Natural killer cell treated with Interleukin-12 subunit alpha and Interleukin-12 subunit beta and Interleukin-15 and Interleukin-18, amount 100 ng/mL, for 72 hours (primary cell): ENCODE measurements at regions not wholly inside any gene's neighbourhood (a gene's known extent, or its start where the extent isn't known, plus 50 kb on each side); places are given as distances from the start of the nearest gene placed in this dataset.

Experiments
- ATAC-seq, 2 donors: fragments of 150-1000 bp; cut with Tn5 transposase in 1 of 2; sonication (Bioruptor Pico), chemical (Tn5 transposase) in 1 of 2; 2 replicates each; pipeline ENCODE4 v1.10.0; 2021
- DNase-seq: peaks from one replicate; pipeline ENCODE4 v3.0.0; 2022; ENCODE audit warnings: low spot score
- H3K27ac Mint-ChIP-seq, 2 donors: 1 replicate in 1 of 2; 2 replicates in 1 of 2; pipeline ENCODE4 v1.8.0; 2022; ENCODE audit warnings: mixed read lengths in 2 of 2, mild to moderate bottlenecking in 1 of 2, moderate library complexity in 1 of 2
- H3K27me3 Mint-ChIP-seq, 2 donors: 1 replicate in 1 of 2; 2 replicates in 1 of 2; pipeline ENCODE4 v1.8.0; 2022; ENCODE audit warnings: mixed read lengths in 2 of 2
- H3K36me3 Mint-ChIP-seq: one replicate; pipeline ENCODE4 v1.8.0; 2022; ENCODE audit warnings: mixed read lengths
- H3K4me1 Mint-ChIP-seq, 2 donors: 1 replicate in 1 of 2; 2 replicates in 1 of 2; pipeline ENCODE4 v1.8.0; 2022; ENCODE audit warnings: low read depth in 2 of 2, mixed read lengths in 2 of 2, mild to moderate bottlenecking in 1 of 2
- H3K4me3 Mint-ChIP-seq: one replicate; pipeline ENCODE4 v1.8.0; 2022; ENCODE audit warnings: mixed read lengths
- H3K9me3 Mint-ChIP-seq: 2 replicates; pipeline ENCODE4 v1.8.0; 2022; ENCODE audit warnings: mixed read lengths

DNA sequence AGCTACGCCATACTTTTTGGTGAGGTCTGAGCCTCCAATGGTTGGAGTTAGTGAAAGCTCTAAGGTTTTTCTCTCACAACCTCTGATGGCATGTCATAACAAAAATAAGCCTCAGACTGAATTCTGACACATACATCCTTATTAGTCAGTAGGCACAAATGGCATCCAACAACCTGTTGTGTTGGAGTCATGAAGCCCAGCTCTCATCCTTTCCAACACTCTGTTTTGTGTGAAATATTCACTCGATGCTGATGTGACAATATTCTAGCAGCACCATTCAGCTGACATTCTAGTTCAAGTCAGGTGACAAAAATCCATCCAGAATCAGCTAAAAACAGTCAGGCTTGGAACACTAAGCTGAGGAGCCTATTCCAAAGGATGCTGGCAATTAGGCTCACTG, 603.2 kb upstream of the ID2 start:
- no peak overlapping the region for H3K4me3 Mint-ChIP-seq
- H3K4me1 Mint-ChIP-seq: peaks cover 28 to 33% of the 10 kb centered on the region in 2 donors
- H3K27ac Mint-ChIP-seq: peak overlapping the region; percentile 38 to 61
- peaks cover 10% of the 10 kb centered on the region for H3K9me3 Mint-ChIP-seq
- H3K27me3 Mint-ChIP-seq: no peaks in the 10 kb centered on the region
- DNase-seq (no peak), ATAC-seq (no peak)
- peaks cover 20% of the 10 kb centered on the region for H3K36me3 Mint-ChIP-seq

DNA sequence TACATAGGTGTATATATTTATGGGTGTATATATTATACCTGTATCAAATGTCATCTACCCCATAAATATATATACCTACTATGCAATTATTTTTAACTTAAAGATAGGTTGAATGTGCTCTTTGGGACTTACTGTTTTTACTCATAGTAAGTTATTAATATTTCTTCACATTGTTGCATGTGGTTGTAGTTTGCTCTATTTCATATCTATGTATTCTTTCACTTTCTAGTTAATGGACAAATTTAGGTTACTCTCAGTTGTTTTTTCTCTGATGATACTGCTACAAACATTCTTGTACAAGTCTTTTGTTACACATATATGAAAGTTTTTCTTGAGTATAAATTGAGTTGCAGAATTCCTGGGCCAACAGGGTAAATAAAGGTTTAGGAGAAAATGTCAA, 601.8 kb upstream of the ID2 start:
- peaks cover 20% of the 10 kb centered on the region for H3K36me3 Mint-ChIP-seq
- H3K4me3 Mint-ChIP-seq: no peak overlapping the region
- DNase-seq (no peak), ATAC-seq (no peak)
- H3K27ac Mint-ChIP-seq: no peak overlapping the region
- H3K27me3 Mint-ChIP-seq: no peaks in the 10 kb centered on the region
- H3K9me3 Mint-ChIP-seq: peaks cover 10% of the 10 kb centered on the region
- peaks cover 26 to 34% of the 10 kb centered on the region in 2 donors for H3K4me1 Mint-ChIP-seq

- ATAC-seq (no peak), DNase-seq (no peak)
- H3K36me3 Mint-ChIP-seq: peaks cover 20% of the 10 kb centered on the region
- H3K4me3 Mint-ChIP-seq: no peak overlapping the region
- no peaks in the 10 kb centered on the region for H3K27me3 Mint-ChIP-seq
- peaks cover 16 to 24% of the 10 kb centered on the region in 2 donors for H3K4me1 Mint-ChIP-seq
- no peak overlapping the region for H3K27ac Mint-ChIP-seq
- peaks cover 10% of the 10 kb centered on the region for H3K9me3 Mint-ChIP-seq
These were observed 600.7 kb upstream of the ID2 start for GRCh38 chr2:8081130-8081529.

GRCh38 chr2:8082840-8083239, 599.0 kb upstream of the ID2 start:
- Mint-ChIP-seq H3K36me3 (peaks cover 8% of the 10 kb centered on the region), H3K4me3 (no peak overlapping the region), H3K27me3 (no peaks in the 10 kb centered on the region), H3K9me3 (peaks cover 4% of the 10 kb centered on the region), H3K27ac (no peak overlapping the region), H3K4me1 (peaks cover 6 to 14% of the 10 kb centered on the region in 2 donors)
- DNase-seq (no peak), ATAC-seq (no peak)

GRCh38 chr2:8086357-8086756, 595.5 kb upstream of the ID2 start:
- Mint-ChIP-seq H3K27ac (no peak overlapping the region), H3K9me3 (no peaks in the 10 kb centered on the region), H3K4me3 (no peak overlapping the region), H3K27me3 (no peaks in the 10 kb centered on the region), H3K36me3 (no peaks in the 10 kb centered on the region), H3K4me1 (peaks cover 0 to 8% of the 10 kb centered on the region in 2 donors)
- ATAC-seq (no peak), DNase-seq (no peak)

DNA sequence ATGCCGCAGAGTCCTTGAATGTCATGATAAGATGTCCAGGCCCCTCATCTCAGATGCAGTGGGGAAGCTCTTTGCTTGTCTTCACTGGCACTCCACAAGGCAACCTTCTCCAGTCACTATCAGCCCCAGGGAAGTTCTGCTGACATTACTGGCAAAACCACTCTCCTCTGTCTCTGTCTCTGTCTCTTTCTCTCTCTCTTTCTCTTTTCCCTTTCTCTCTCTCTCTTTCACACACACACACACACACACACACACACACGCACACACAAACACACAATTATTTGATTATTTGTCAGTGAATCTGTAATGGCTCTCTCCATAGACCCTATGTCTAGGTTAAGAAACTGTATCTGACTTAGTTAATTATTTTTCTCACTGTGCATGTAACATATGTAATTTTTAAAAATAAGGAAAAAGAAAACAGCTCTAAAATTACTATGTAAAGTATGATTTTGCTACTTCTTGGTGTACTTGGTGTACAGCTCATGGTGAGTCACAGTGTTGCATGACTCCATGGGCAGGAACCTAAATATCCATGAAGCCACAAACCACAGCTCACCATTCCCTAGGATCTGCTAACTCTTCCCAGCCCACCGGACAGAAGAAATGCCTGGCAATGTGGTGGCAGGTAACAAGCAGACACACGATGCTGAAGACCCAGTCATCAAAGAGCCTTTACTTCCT, 594.9 kb upstream of the ID2 start:
- H3K36me3 Mint-ChIP-seq: no peaks in the 10 kb centered on the region
- DNase-seq (no peak), ATAC-seq (no peak)
- no peak overlapping the region for H3K4me3 Mint-ChIP-seq
- no peak overlapping the region for H3K27ac Mint-ChIP-seq
- no peaks in the 10 kb centered on the region for H3K9me3 Mint-ChIP-seq
- H3K27me3 Mint-ChIP-seq: no peaks in the 10 kb centered on the region
- peaks cover 0 to 8% of the 10 kb centered on the region in 2 donors for H3K4me1 Mint-ChIP-seq

DNA sequence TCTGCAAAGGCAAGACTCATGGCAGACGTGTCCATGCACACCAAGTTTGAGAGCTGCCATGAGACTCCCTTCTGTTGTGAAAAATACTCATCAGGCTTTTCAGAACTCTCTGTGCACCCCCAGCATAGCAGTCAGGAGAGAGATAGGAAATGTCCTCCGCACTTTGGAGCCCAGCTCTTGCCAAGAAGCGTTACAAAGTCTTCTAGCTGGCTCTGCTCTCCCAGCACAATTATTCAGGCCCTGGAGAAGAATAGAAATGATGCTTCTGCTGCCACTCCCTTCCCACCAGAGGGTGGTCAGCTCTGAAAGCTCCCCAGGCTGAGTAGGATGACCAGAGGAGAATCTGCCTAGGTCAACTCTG, 594.4 kb upstream of the ID2 start:
- no peaks in the 10 kb centered on the region for H3K36me3 Mint-ChIP-seq
- H3K4me1 Mint-ChIP-seq: peaks cover 0 to 8% of the 10 kb centered on the region in 2 donors
- H3K4me3 Mint-ChIP-seq: no peak overlapping the region
- no peak overlapping the region for H3K27ac Mint-ChIP-seq
- ATAC-seq (no peak), DNase-seq (no peak)
- H3K9me3 Mint-ChIP-seq: no peaks in the 10 kb centered on the region
- H3K27me3 Mint-ChIP-seq: no peaks in the 10 kb centered on the region

GRCh38 chr2:8088810-8089209, 593.0 kb upstream of the ID2 start:
- H3K27me3 Mint-ChIP-seq: no peaks in the 10 kb centered on the region
- no peak for ATAC-seq
- no peak overlapping the region for H3K4me3 Mint-ChIP-seq
- H3K9me3 Mint-ChIP-seq: no peaks in the 10 kb centered on the region
- no peak overlapping the region for H3K27ac Mint-ChIP-seq
- no peak for DNase-seq
- H3K4me1 Mint-ChIP-seq: peaks cover 0 to 3% of the 10 kb centered on the region in 2 donors
- no peaks in the 10 kb centered on the region for H3K36me3 Mint-ChIP-seq

- H3K4me1 Mint-ChIP-seq: peaks cover 0 to 3% of the 10 kb centered on the region in 2 donors
- no peak for ATAC-seq
- no peak overlapping the region for H3K4me3 Mint-ChIP-seq
These were observed 592.3 kb upstream of the ID2 start for GRCh38 chr2:8089596-8089995.

DNA sequence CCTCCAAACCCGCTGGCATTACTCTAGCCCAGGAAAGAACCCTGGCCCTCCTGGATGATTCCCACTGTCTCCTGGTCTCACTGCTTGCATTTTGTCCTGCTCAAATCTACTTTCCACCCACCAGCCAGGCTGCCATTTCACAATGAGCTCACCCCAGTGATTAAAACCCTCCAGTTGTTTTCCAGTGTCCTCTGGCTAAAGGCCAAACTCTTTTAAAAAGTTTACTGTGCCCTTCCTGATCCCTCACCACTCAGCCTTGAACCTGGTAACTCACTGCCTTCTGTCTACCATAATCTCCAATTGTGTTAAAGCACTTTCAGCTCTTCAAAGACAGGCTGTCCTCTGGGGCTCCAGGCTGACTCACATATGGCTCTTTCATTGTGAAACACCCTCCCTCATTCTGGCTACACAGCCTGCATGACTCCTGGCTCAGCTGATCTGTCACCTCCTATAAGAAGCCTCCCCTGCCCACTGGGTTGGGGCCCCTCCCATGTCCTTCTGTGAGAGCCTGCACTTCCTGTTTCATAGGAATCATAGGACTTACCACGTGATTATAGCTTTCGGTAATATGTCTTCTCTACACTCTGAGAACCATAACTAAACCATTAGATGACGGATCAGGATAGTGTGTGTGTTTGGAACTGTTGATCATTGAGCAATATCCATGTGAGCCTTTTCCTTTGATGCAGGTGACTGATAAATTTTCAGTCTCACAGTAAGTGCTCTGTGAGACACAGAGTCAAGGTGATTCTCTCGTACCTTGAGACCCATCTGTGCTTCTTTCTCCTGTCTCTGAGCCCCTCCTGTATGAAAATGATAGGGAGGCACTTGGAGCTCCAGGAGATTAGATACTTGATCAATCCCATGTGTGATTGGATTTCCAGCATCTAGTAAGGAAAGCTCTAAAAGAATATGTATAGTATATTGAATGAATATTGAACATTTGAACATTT, 590.8 kb upstream of the ID2 start:
- Mint-ChIP-seq H3K27me3 (no peaks in the 10 kb centered on the region), H3K4me1 (peaks cover under 1% of the 10 kb centered on the region in 2 donors), H3K27ac (no peak overlapping the region), H3K36me3 (peaks cover 5% of the 10 kb centered on the region), H3K9me3 (no peaks in the 10 kb centered on the region), H3K4me3 (no peak overlapping the region)
- DNase-seq (peak; percentile 86), ATAC-seq (peak; percentile 99 to 100)

More at GRCh38 chr2:8089596-8089995, 592.3 kb upstream of the ID2 start:
- Mint-ChIP-seq H3K9me3 (no peaks in the 10 kb centered on the region), H3K27me3 (no peaks in the 10 kb centered on the region), H3K27ac (no peak overlapping the region), H3K36me3 (peaks cover 5% of the 10 kb centered on the region)
- no peak for DNase-seq

DNA sequence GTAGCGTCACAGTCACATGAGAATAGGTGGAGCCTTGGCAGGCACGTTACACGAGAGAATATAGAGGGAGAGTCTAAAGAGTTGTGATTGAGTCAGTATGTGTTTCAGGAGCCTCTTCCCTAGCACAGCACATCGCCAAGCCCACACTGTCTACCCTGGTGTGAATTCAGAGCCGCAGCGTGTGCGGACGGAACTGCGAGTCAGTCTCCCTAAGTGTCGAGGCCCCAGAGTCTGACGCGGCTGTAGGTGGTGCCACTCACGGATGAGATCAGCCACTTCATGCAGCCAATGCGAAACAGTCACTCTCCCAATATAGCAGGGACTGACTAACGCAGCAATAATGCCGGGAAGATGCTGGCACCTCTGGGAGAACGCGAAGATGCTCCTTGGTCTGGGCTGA, 587.3 kb upstream of the ID2 start:
- ATAC-seq (no peak), DNase-seq (no peak)
- no peak overlapping the region for H3K4me3 Mint-ChIP-seq
- peaks cover 6 to 9% of the 10 kb centered on the region in 2 donors for H3K4me1 Mint-ChIP-seq
- H3K9me3 Mint-ChIP-seq: no peaks in the 10 kb centered on the region
- H3K27ac Mint-ChIP-seq: no peak overlapping the region
- H3K27me3 Mint-ChIP-seq: no peaks in the 10 kb centered on the region
- peaks cover 5% of the 10 kb centered on the region for H3K36me3 Mint-ChIP-seq

- ATAC-seq (no peak), DNase-seq (no peak)
- peaks cover 10 to 12% of the 10 kb centered on the region in 2 donors for H3K4me1 Mint-ChIP-seq
- H3K27ac Mint-ChIP-seq: no peak overlapping the region
- H3K9me3 Mint-ChIP-seq: no peaks in the 10 kb centered on the region
- H3K27me3 Mint-ChIP-seq: no peaks in the 10 kb centered on the region
- H3K4me3 Mint-ChIP-seq: no peak overlapping the region
- H3K36me3 Mint-ChIP-seq: peaks cover 5% of the 10 kb centered on the region
These were observed 585.9 kb upstream of the ID2 start for GRCh38 chr2:8095978-8096377.

GRCh38 chr2:8096484-8096883, 585.4 kb upstream of the ID2 start:
- peaks cover 5% of the 10 kb centered on the region for H3K36me3 Mint-ChIP-seq
- no peaks in the 10 kb centered on the region for H3K27me3 Mint-ChIP-seq
- DNase-seq (no peak), ATAC-seq (peak in 1 of 2 donors; percentile 63)
- H3K9me3 Mint-ChIP-seq: no peaks in the 10 kb centered on the region
- peaks cover 12 to 13% of the 10 kb centered on the region in 2 donors for H3K4me1 Mint-ChIP-seq
- H3K27ac Mint-ChIP-seq: no peak overlapping the region
- no peak overlapping the region for H3K4me3 Mint-ChIP-seq
